ENCODE measurements at regions not wholly inside any gene's neighbourhood (a gene's known extent, or its start where the extent isn't known, plus 50 kb on each side); places are given as distances from the start of the nearest gene placed in this dataset.
A peak's percentile ranks its signal among the peaks of the same experiment; 100 is the strongest.

- no peak for DNase-seq
- Histone ChIP-seq H3K4me1 (no peaks in the 10 kb centered on the region), H3K4me3 (no peak overlapping the region), H3K27ac (no peak overlapping the region), H3K9me3 (peaks cover 0 to 6% (median 0%) of the 10 kb centered on the region in 4 donors), H3K36me3 (no peaks in the 10 kb centered on the region), H3K27me3 (no peaks in the 10 kb centered on the region)
- WGBS (ENCODE audit: insufficient coverage, low coverage, low lambda C conversion rate, missing lambda C conversion rate): 70% methylated on average over 1 of the region's 1 CpG
- ATAC-seq: no peak
- intact Hi-C loops (cut with DNase I): no loop called here
- TF ChIP-seq CTCF (IDR thresholded peaks at IDR 0.05) (no peak), POLR2A (IDR thresholded peaks at IDR 0.05) (no peak)
Observed at GRCh38 chr3:113064183-113064582, 73.4 kb downstream of the GTPBP8 start.

- Histone ChIP-seq H3K27ac (no peak overlapping the region), H3K4me1 (no peaks in the 10 kb centered on the region), H3K9me3 (peaks cover 0 to 6% (median 0%) of the 10 kb centered on the region in 4 donors), H3K4me3 (no peak overlapping the region), H3K36me3 (no peaks in the 10 kb centered on the region), H3K27me3 (no peaks in the 10 kb centered on the region)
- TF ChIP-seq POLR2A (IDR thresholded peaks at IDR 0.05) (no peak), CTCF (IDR thresholded peaks at IDR 0.05) (no peak)
- no peak for DNase-seq
- ATAC-seq: no peak
- 82% methylated on average over 3 of the region's 3 CpGs for WGBS (ENCODE audit: insufficient coverage, low coverage, low lambda C conversion rate, missing lambda C conversion rate)
- intact Hi-C loops (cut with DNase I): no loop called here
Observed at GRCh38 chr3:113065336-113065735, 74.6 kb downstream of the GTPBP8 start.

- TF ChIP-seq POLR2A (IDR thresholded peaks at IDR 0.05) (no peak), CTCF (IDR thresholded peaks at IDR 0.05) (no peak)
- no peak for ATAC-seq
- Histone ChIP-seq H3K4me3 (no peak overlapping the region), H3K27me3 (no peaks in the 10 kb centered on the region), H3K4me1 (no peaks in the 10 kb centered on the region), H3K9me3 (peaks cover 0 to 6% (median 0%) of the 10 kb centered on the region in 4 donors), H3K36me3 (no peaks in the 10 kb centered on the region), H3K27ac (no peak overlapping the region)
- DNase-seq: no peak
- WGBS (ENCODE audit: insufficient coverage, low coverage, low lambda C conversion rate, missing lambda C conversion rate): no CpG with 5 or more reads among the region's 1 CpG
- intact Hi-C loops (cut with DNase I): no loop called here
Observed at GRCh38 chr3:113070072-113070640, 79.4 kb downstream of the GTPBP8 start.

DNA sequence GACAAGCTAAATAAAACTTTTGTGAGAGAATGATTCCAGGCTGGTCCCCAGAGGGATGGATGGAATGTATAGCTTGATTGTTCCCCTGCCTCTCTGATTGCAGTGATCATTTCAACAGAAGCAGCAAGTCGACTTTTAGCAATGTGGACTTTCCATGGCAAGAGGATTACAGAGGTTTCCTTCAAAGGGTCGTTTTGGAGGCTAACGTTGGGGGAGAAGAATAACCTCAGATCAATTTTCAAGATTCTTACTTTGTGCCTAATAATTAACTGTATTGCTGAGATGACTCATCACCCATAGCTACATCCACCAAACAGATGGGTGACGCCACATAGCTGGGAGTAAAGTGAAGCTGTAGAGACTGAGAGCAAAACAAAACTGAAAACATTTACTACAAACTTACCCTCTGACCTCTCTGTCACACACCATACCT is 79.9 kb downstream of the GTPBP8 start:
- no peak overlapping the region for H3K4me3 ChIP-seq
- no peaks in the 10 kb centered on the region for H3K27me3 ChIP-seq
- intact Hi-C loops (cut with DNase I): no loop called here
- H3K9me3 ChIP-seq: peaks cover 0 to 6% (median 0%) of the 10 kb centered on the region in 4 donors
- no peak for TF ChIP-seq POLR2A (IDR thresholded peaks at IDR 0.05)
- TF ChIP-seq CTCF (IDR thresholded peaks at IDR 0.05): no peak
- WGBS (ENCODE audit: insufficient coverage, low coverage, low lambda C conversion rate, missing lambda C conversion rate): 38% methylated on average over 4 of the region's 4 CpGs
- peak in 1 of 4 donors; percentile 46 for ATAC-seq
- no peak for DNase-seq
- H3K36me3 ChIP-seq: no peaks in the 10 kb centered on the region
- H3K4me1 ChIP-seq: no peaks in the 10 kb centered on the region
- no peak overlapping the region for H3K27ac ChIP-seq

DNA sequence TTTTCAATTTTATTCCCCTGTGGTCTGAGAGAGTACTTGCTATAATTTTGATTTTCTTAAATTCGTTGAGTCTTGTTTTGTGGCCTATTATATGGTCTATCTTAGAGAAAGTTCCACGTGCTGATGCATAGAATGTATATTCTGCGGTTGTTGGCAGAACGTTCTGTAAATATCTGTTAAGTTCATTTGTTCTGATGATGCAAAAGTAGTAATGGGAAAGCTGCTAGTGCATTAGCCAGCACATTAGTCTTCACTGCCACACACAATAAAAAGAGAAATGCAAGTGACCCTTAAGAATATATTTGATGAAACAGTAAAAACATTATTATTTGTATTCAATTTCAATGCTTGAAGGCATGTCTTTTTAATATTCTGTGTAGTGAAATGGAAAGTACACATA is 84.8 kb downstream of the GTPBP8 start:
- H3K27me3 ChIP-seq: no peaks in the 10 kb centered on the region
- no peak overlapping the region for H3K27ac ChIP-seq
- 49% methylated on average over 4 of the region's 4 CpGs for WGBS (ENCODE audit: insufficient coverage, low coverage, low lambda C conversion rate, missing lambda C conversion rate)
- no peaks in the 10 kb centered on the region for H3K9me3 ChIP-seq
- DNase-seq: no peak
- intact Hi-C loops (cut with DNase I): no loop called here
- TF ChIP-seq CTCF (IDR thresholded peaks at IDR 0.05) (no peak), POLR2A (IDR thresholded peaks at IDR 0.05) (no peak)
- no peaks in the 10 kb centered on the region for H3K4me1 ChIP-seq
- ATAC-seq: no peak
- H3K36me3 ChIP-seq: no peaks in the 10 kb centered on the region
- H3K4me3 ChIP-seq: no peak overlapping the region

Data from right lobe of liver (tissue), 6 donors.